ENCODE measurements at regions not wholly inside any gene's neighbourhood (a gene's known extent, or its start where the extent isn't known, plus 50 kb on each side); places are given as distances from the start of the nearest gene placed in this dataset.

GRCh38 chr7:91811641-91812040, 68.9 kb downstream of the MTERF1 start:
- no peaks in the 10 kb centered on the region for H3K4me1 ChIP-seq

GRCh38 chr7:91812388-91812787, 68.1 kb downstream of the MTERF1 start:
- no peak for FAIRE-seq
- no peak for TF ChIP-seq CTCF (IDR thresholded peaks at IDR 0.05)
- Histone ChIP-seq H3K36me3 (no peaks in the 10 kb centered on the region), H3K4me1 (no peaks in the 10 kb centered on the region), H3K4me3 (no peak overlapping the region), H3K9me3 (no peaks in the 10 kb centered on the region), H3K27ac (no peak overlapping the region), H3K27me3 (no peaks in the 10 kb centered on the region)
- intact Hi-C loops (cut with DNase I) = no loop called here
- no peak for ATAC-seq
- WGBS, 2 donors = 70 to 79% methylated on average over 3 of the region's 3 CpGs
- DNase-seq = no peak

More at GRCh38 chr7:91811641-91812040, 68.9 kb downstream of the MTERF1 start:
- Histone ChIP-seq H3K27ac (no peak overlapping the region), H3K4me3 (no peak overlapping the region), H3K27me3 (no peaks in the 10 kb centered on the region), H3K9me3 (no peaks in the 10 kb centered on the region), H3K36me3 (no peaks in the 10 kb centered on the region)
- WGBS, 2 donors = 76 to 77% methylated on average over 2 of the region's 2 CpGs
- intact Hi-C loops (cut with DNase I) = no loop called here
- no peak for FAIRE-seq
- no peak for ATAC-seq
- no peak for DNase-seq
- TF ChIP-seq CTCF (IDR thresholded peaks at IDR 0.05) = no peak

- Histone ChIP-seq H3K27ac (no peak overlapping the region), H3K4me3 (no peak overlapping the region), H3K36me3 (no peaks in the 10 kb centered on the region), H3K27me3 (no peaks in the 10 kb centered on the region), H3K4me1 (no peaks in the 10 kb centered on the region), H3K9me3 (no peaks in the 10 kb centered on the region)
- ATAC-seq (no peak), DNase-seq (no peak), FAIRE-seq (no peak)
- no peak for TF ChIP-seq CTCF (IDR thresholded peaks at IDR 0.05)
- intact Hi-C loops (cut with DNase I) = no loop called here
- WGBS, 2 donors = 74 to 84% methylated on average over 1 of the region's 1 CpG
These were observed 66.3 kb downstream of the MTERF1 start for GRCh38 chr7:91814189-91814588.
